Hematopoietic multipotent progenitor cell treated with erythropoietin and hydrocortisone succinate and interleukin-3 and kit ligand, for 6 days (in vitro differentiated cells): ENCODE measurements at regions not wholly inside any gene's neighbourhood (a gene's known extent, or its start where the extent isn't known, plus 50 kb on each side); places are given as distances from the start of the nearest gene placed in this dataset.

Experiments
- DNase-seq: peaks from one replicate; pipeline ENCODE4 v3.0.0-alpha.2; 2015

DNA sequence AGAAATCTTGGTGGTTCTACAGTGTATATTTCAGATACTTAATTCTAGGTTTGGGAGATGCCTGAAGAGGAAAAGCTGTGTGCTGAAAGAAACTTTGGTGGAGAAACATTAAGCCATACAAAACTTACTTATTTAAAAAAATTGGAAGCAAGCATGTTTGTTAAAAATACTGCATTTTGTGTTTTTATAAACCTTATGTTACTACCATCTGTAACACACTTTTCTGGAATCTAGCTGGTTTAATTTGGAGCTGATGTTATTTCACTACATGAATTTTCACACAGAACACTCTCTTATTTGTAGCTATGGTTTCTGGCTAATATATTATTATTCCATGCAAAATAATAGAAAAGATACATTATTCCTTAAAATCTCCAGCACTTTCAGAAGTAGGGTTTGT lies 710.7 kb downstream of the ADGRL2 start:
- DNase-seq: no peak

DNA sequence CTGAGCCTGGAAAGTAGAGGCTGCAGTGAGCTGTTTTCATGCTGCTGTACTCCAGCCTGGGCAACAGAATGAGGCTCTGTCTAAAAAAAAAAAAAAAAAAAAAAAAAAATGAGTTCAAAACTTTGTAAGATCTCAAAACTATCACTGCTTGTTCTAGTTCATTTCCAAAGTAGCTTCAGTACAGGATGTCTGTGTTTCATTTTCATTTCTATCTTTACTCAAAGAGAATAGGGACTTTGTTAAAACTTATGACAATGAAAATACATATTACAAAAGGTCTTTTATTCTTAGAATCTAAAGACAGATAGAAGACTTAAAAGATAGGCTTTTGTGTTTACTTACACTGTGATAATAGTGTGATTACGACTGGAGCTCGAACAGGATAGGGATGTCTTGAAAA lies 709.7 kb downstream of the ADGRL2 start:
- DNase-seq: no peak

DNA sequence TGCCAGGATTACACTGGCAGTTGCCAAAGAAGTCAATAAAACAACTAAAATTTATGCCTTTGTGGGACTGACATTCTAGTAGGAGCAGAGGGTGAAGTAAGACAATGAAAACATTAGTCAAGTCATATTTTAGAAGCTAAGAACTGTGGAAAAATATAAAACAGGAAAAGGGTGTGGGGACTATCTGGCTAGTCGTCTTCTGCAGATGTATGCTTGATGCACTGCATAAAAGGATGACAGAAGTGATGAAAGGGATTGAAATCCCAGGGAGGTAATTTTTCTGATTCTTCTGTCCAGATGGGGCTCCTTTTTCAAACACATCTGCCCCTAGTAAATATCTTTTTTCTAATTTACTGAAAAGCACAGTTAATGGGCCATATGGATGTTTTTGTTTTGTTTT lies 706.3 kb downstream of the ADGRL2 start:
- no peak for DNase-seq

DNA sequence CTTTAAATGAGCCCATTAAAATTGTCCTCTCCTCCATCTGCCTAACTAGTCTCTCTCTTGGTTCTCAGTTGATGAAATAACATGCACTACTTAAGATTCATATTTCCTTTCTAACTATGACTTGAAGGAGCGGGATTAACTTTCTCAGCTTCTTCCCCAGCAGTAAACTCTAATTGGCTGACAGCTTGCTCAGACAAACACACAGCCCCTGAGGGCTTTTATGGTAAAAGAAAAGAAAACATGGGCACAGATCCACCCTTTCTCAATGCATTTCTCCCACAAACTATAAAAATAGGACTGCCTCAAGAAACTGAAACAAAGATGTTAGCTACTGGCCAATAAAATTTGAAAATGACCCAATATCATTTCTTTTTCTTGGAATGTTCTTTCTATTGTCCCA lies 703.1 kb downstream of the ADGRL2 start:
- DNase-seq: no peak

- DNase-seq: no peak
These were observed 698.3 kb downstream of the ADGRL2 start for GRCh38 chr1:82499022-82499421.

DNA sequence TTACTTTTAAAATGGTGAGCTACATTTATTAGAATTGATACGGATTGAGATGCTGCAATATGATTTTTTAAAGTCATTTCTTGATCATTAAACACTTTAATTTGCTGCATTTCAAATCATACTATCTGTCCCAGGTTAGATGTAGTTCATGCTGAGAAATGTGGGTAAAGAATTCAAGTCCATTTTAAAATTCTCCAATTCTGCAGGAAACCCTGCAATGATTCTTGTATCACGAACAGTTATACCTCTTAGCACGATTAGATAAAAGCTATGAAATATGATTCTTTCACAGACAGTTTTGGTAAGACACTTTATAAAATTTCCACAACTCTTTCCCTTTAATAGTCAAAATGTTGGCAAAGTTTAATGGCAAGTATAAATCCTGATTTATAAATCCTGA lies 693.4 kb downstream of the ADGRL2 start:
- no peak for DNase-seq

GRCh38 chr1:82492159-82492558 lies 691.4 kb downstream of the ADGRL2 start:
- DNase-seq: no peak

DNA sequence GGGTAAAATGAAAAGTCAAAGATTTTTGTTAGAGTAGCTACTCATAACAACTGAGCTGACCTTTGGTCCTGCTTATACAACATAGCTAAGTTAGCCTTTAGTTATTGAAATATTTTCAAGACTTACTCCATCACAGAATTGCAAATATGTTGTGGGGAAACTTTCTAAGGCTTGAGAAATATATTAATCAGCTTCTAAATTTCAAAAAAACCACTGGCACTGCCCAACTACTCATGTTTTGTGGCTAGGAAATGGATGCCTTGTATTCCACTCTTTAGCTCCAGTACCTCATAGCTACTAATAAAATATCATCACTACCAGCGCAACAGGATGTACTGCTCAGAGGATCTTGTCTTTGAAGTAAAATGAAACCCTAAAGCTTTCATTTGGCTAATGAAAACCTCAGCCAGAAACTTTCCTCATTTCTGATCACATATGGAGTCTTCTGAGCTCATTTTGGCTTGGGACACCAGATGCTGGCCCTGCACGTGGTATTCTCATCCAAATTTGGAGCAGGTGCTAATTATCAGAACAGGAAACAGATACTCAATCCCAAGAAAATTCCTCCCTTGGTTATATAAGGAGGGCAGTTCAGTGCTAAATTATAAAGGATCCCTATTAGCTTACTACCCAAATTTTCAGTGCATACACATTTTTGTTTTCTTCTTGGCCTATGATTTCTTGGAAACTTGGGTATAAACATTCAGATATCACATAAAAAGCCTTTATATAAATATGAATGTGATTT lies 690.7 kb downstream of the ADGRL2 start:
- no peak for DNase-seq

- DNase-seq: no peak
These were observed 687.0 kb downstream of the ADGRL2 start for GRCh38 chr1:82487778-82488177.

DNA sequence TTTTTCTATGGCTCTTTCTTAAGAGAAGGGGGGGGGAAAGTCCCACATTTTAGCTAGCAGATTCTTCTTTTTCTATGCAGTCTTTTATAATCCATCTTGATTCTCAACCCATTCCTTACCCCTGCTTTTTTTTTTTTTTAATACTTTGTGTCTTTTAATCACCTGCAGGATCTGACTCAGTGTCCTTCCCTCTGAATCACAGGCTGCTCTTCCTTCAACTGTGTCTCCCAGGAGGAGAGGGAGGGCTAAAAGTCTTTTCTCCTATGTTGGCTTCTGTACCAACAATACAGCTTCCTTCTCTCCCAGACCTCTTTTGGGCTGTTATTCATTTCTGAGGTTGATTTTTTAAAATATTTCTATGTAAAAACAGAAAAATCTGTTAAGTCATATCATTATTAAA lies 686.2 kb downstream of the ADGRL2 start:
- no peak for DNase-seq

DNA sequence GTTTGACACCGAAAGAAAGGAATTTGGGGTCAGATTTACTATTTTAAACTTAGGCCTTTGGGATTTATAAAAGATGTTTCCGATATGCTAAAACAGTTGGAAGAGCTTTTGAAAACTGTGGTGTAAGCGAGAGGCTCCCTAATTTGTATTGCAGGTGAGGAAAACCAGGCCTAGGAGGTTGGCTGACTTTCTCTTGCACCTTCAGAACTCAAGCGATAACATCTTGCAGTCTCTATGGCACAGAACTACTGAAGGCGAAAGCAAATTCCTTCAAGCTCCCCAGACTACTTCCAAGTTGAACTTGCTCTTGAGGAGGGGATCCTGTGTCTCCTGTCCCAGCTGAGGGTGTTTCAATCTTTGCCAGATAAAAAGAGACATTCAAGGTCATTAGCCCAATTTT lies 685.7 kb downstream of the ADGRL2 start:
- no peak for DNase-seq

DNA sequence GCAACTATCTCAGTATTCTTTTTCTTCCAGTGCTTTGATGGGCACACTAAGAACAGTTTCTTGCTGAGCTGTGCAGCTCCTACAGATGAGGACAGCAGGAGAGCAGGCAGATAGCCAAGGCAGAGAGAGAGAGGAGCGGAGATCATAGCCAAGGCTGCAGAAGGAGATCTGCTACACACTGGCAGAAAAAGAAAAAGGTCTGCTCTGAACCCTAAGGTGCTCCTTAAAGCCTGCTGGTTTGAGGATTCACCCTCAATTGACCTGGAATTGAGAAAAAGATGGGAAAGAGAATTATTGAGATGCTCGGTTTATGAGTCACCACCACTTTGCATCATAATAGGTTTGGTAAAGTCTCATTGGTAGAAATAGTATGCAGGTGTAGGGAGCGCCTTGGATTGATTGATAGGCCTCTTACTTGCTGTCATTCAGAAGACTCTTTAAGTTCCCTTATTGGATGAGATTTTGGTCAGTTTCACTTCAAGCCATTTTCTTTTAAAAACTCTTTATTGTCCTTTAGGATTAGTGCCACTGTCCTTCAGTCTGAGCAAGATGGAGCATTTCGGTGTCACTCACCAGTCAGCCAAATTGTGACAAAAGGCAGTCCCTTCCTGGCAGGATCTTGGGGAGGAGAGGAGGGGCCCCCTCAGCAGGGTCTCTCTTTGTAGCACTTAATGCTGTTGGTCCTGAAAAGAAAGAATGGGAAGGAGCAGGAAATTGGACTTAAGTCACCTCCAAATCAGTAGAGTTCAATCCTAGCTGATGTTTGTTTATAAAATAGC lies 685.0 kb downstream of the ADGRL2 start:
- no peak for DNase-seq

GRCh38 chr1:82483146-82483545 lies 682.4 kb downstream of the ADGRL2 start:
- DNase-seq: no peak

DNA sequence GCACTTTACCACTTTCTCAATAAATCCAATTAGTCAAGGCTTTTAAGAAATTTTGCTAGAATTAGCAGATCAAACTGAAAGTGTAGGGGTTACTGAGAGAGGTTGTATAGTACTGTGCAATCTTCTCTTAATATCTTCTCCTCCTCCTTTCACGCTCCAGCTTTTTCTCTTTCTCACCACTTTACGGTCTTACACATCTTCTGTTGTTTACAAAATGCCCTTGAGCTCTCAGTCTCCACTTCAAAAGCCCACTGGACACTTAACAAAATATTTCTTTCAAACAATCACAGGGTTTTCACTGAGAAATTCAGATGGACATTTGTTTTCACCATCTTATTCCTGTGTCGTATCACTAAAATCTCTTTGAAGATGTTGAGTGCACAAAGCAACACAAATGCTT lies 678.2 kb downstream of the ADGRL2 start:
- no peak for DNase-seq

DNA sequence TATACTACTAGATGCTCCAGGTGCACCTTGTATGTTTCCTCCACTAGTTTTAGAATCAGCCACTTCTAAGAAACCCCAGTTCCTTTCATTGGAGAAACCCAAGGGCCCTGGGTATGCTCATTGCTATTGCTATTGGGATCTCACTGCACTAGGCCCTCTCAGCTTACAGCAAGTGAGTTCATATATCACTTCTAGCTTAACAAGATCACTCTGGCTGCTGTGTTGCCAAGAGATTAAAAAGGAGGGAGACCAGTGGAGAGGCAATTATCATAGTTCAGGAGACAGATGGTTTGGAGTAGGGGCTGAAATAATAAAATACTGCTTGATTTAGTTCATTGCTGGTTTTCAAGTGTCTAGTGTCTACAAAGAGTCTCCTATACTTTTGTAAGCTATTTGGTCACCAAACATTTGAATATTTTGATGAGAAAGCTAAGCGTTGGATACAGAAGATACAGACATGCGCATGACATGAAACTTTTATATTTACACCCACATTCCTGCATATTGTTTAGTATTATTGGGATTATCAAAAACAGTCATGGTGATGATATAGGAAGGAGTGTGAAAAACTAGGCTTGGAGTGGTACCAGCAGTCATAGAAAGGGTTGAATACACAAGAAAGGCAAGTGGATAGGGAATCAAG lies 671.9 kb downstream of the ADGRL2 start:
- no peak for DNase-seq

- DNase-seq: peak; percentile 7
These were observed 666.2 kb downstream of the ADGRL2 start for GRCh38 chr1:82466891-82467290.

DNA sequence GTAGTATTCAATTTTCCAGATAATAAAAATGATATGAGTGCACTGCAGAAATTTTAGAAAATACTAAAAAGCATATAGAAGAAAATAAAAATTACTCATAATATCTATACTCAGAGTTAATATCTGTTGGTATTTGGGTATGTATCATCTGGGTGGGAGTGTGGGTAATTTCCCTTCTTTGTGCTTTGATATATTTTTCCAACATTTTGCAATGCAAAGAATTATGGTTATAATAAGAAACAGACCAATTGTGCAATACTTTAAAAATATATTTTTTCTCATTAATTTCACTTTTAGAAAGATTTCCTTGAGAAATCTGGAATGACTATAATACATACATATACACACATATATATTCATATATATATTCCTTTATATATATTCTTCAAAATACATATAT lies 665.7 kb downstream of the ADGRL2 start:
- DNase-seq: no peak

DNA sequence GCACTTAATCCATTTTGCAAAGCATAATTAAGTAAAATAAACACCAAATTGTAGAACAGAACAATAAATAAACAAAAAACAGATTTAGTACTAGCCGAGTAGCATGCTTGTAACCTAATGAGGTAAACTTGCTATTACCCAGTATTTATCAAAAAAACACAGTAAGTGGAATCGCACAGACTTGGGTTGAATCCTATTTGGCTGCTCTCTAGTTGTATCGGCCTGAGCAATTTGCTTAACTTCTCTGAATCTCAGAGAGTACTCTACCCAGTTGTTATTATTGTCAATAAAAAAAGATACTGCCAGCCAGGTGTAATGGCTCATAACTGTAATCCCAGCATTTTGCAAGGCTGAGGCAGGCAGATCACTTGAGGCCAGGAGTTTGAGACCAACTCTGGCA lies 664.3 kb downstream of the ADGRL2 start:
- no peak for DNase-seq

DNA sequence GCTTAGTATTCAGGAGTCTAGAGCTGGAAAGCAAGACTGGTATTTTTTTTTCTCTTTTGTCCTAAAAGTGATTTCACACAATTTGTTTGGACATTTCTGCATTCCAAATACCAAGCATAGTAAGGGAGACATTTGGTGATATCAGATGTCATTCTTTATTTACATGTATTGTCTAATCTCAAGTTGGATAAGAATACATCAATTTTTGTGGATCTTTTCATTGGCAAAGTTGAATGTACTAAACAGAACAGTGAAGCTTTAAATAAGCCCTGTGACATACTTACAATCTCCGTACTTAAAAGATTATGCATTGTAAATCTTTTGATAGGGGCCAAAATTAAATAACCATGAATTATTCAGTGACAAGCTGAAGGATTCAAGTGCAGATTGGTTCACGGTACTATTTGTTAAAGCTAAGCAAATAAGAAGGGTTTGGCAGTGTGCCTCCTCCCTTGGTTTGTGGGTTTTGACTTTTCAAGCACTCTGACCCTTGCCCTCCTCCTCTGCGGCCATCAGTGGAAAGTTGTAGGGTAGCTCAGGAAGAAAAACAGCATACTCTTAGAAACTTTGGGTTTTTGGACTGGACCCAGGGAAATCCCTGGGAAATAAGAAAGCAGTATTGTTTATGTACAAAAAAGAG lies 663.7 kb downstream of the ADGRL2 start:
- no peak for DNase-seq

DNA sequence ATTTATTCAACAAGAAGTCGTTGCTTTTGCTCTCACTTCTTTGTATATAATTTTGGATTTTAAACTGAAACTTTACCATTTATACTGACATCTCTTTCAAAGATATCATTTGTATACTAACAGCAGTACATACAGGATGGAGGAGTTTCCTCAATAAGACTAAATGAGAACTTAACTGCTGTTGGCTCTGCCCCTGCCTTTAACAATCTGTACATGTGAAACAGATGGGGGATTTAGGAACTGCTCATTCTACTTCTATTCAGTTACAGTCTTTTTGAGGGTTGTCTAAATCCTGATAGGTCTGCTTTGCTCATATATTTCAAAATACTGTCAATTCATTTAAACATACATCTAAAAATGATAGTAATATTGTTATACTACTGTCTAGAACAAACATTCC lies 663.2 kb downstream of the ADGRL2 start:
- DNase-seq: no peak

DNA sequence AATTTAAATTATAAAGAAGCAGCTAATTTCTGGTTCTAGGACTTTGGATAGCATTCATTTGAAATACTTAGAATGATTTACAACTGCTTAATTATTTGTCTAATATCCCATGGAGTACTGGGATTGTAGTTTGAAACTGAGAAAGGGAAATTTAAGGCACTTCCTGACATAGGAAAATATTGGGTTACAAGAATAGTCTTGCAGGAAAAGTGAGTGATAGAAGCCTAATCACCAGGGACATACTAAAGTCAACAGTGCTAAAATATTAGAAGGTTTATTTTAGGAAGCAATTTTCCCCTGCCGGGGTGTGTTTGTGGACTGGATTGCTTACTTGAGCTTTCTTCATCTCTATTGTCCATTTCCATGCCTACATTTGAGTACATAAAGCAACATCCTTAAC lies 661.6 kb downstream of the ADGRL2 start:
- no peak for DNase-seq

DNA sequence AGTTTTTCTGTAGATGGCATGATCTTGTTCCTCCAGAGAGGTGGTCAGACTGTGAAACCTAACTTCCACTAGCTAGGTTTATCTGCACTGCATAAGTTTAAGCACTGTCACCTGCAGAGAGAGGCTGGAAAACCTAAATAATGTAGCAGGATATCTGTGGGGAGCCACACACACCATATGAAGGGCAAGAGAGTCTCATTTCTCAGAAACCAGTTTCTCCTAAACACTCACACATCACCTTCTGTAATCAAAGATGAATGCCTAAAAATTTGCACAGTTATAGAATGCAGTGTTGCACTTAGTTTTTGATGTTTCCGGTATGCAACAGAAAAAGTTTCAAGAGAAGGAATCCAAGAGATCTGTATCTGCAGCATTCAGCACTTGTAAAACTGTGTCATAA lies 654.6 kb downstream of the ADGRL2 start:
- no peak for DNase-seq

DNA sequence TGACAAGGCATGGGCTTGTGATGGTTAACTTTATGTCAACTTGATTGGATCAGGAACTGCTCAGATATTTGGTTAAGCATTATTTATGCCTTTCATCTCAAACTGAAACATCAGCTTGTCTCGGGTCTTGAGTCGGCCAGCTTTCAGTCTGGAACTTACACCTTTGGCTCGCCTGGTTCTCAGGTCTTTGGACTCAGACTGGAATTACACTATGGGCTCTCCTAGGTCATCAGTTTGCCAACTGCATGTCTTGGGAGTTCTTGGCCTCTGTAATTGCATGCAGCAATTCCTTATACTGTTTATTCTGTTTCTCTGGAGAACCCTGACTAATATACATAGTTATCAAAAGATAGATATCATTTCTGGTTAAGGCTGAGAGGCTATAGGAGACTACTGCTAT lies 653.7 kb downstream of the ADGRL2 start:
- no peak for DNase-seq
